HG03025 (cell line): ENCODE measurements at regions not wholly inside any gene's neighbourhood (a gene's known extent, or its start where the extent isn't known, plus 50 kb on each side); places are given as distances from the start of the nearest gene placed in this dataset.

Source experiments
- ATAC-seq: cut with Tn5 transposase; IDR thresholded peaks from one replicate; pipeline ENCODE4 v1.9.1; 2021; ENCODE audit warnings: mild to moderate bottlenecking, moderate library complexity; ENCODE audit not compliant: unreplicated experiment, low FRiP score

GRCh38 chr10:29131952-29132547 is 156.8 kb upstream of the LYZL1 start:
- ATAC-seq = no peak

GRCh38 chr10:29132551-29133111 is 156.2 kb upstream of the LYZL1 start:
- no peak for ATAC-seq

GRCh38 chr10:29135337-29135736 is 153.5 kb upstream of the LYZL1 start:
- ATAC-seq = no peak

- no peak for ATAC-seq
Observed at GRCh38 chr10:29136411-29136810, 152.5 kb upstream of the LYZL1 start.

GRCh38 chr10:29140151-29140550 is 148.7 kb upstream of the LYZL1 start:
- no peak for ATAC-seq

- ATAC-seq = no peak
Observed at GRCh38 chr10:29140991-29141390, 147.9 kb upstream of the LYZL1 start.

GRCh38 chr10:29141761-29142160 is 147.1 kb upstream of the LYZL1 start:
- ATAC-seq = no peak

- no peak for ATAC-seq
Observed at GRCh38 chr10:29142516-29143314, 146.2 kb upstream of the LYZL1 start.

- no peak for ATAC-seq
Observed at GRCh38 chr10:29144126-29144525, 144.7 kb upstream of the LYZL1 start.

GRCh38 chr10:29146311-29147100 is 142.4 kb upstream of the LYZL1 start:
- no peak for ATAC-seq

GRCh38 chr10:29150010-29150409 is 138.9 kb upstream of the LYZL1 start:
- no peak for ATAC-seq

GRCh38 chr10:29151005-29151404 is 137.9 kb upstream of the LYZL1 start:
- ATAC-seq = no peak

- no peak for ATAC-seq
Observed at GRCh38 chr10:29157321-29157720, 131.5 kb upstream of the LYZL1 start.

- ATAC-seq = no peak
Observed at GRCh38 chr10:29158066-29158465, 130.8 kb upstream of the LYZL1 start.

- no peak for ATAC-seq
Observed at GRCh38 chr10:29160150-29160617, 128.7 kb upstream of the LYZL1 start.

GRCh38 chr10:29163746-29164145 is 125.1 kb upstream of the LYZL1 start:
- ATAC-seq = no peak

- no peak for ATAC-seq
Observed at GRCh38 chr10:29166713-29167112, 122.2 kb upstream of the LYZL1 start.

- no peak for ATAC-seq
Observed at GRCh38 chr10:29169021-29169420, 119.8 kb upstream of the LYZL1 start.

GRCh38 chr10:29171717-29172116 is 117.2 kb upstream of the LYZL1 start:
- ATAC-seq = no peak

- ATAC-seq = no peak
Observed at GRCh38 chr10:29174389-29174788, 114.5 kb upstream of the LYZL1 start.
